Smooth muscle cell (in vitro differentiated cells): ENCODE measurements at regions not wholly inside any gene's neighbourhood (a gene's known extent, or its start where the extent isn't known, plus 50 kb on each side); places are given as distances from the start of the nearest gene placed in this dataset.
A peak's percentile ranks its signal among the peaks of the same experiment; 100 is the strongest.

Source experiments
- DNase-seq: peaks from one replicate; lab custom pipeline; 2025; ENCODE audit not compliant: unreplicated experiment; lab: John Stamatoyannopoulos, UW
- H2AFZ ChIP-seq: fragments of 200-600 bp; sonication (generic); 2 replicates; pipeline ENCODE4 v1.6.0; 2016; ENCODE audit warnings: antibody characterized with exemption, low read depth, mild to moderate bottlenecking
- H3F3A ChIP-seq: fragments of 200-600 bp; sonication (generic); 2 replicates; pipeline ENCODE4 v1.6.0; 2017; ENCODE audit warnings: antibody characterized with exemption, low read depth
- H3K27ac ChIP-seq: fragments of 200-600 bp; sonication (generic); 2 replicates; pipeline ENCODE4 v1.5.1; 2016; ENCODE audit warnings: low read depth, mild to moderate bottlenecking
- H3K27me3 ChIP-seq: fragments of 200-600 bp; sonication (generic); 2 replicates; pipeline ENCODE4 v1.6.1; 2016; ENCODE audit warnings: low read depth, mild to moderate bottlenecking
- H3K36me3 ChIP-seq: fragments of 200-600 bp; sonication (generic); 2 replicates; pipeline ENCODE4 v1.5.1; 2016; ENCODE audit warnings: low read depth
- H3K4me1 ChIP-seq: fragments of 200-600 bp; sonication (generic); 2 replicates; pipeline ENCODE4 v1.5.1; 2016; ENCODE audit warnings: low read depth
- H3K4me2 ChIP-seq: fragments of 200-600 bp; sonication (generic); 2 replicates; pipeline ENCODE4 v1.6.0; 2016; ENCODE audit warnings: mild to moderate bottlenecking
- H3K4me3 ChIP-seq: fragments of 200-600 bp; sonication (generic); 2 replicates; pipeline ENCODE4 v1.5.1; 2016; ENCODE audit warnings: mild to moderate bottlenecking
- H3K79me2 ChIP-seq: fragments of 200-600 bp; sonication (generic); 2 replicates; pipeline ENCODE4 v1.6.0; 2016; ENCODE audit warnings: low read depth, mild to moderate bottlenecking
- H3K9ac ChIP-seq: fragments of 200-600 bp; sonication (generic); 2 replicates; pipeline ENCODE4 v1.6.0; 2016; ENCODE audit warnings: low read depth
- H3K9me3 ChIP-seq: fragments of 200-600 bp; sonication (generic); replicated peaks from 2 replicates; pipeline ENCODE4 v1.5.1; 2016; ENCODE audit warnings: low read depth
- H4K20me1 ChIP-seq: fragments of 200-600 bp; sonication (generic); 2 replicates; pipeline ENCODE4 v1.6.0; 2016; ENCODE audit warnings: low read depth
- CTCF ChIP-seq: fragments of 200-600 bp; sonication (generic); IDR thresholded peaks from 2 replicates; pipeline ENCODE4 v1.5.1; 2017; ENCODE audit warnings: borderline replicate concordance, mild to moderate bottlenecking, antibody characterized with exemption; ENCODE audit not compliant: insufficient read depth, poor library complexity, severe bottlenecking
- WGBS: methylation state at CpG from one replicate; pipeline ENCODE4 v1.1.7; 2016; ENCODE audit warnings: low lambda C conversion rate; 5-methylcytosine and 5-hydroxymethylcytosine counted together

GRCh38 chr2:39852831-39853230, 73.8 kb upstream of the THUMPD2 start:
- Histone ChIP-seq H3F3A (peaks cover 15% of the 10 kb centered on the region), H3K27ac (peak overlapping the region; percentile 52), H4K20me1 (no peaks in the 10 kb centered on the region), H3K79me2 (no peaks in the 10 kb centered on the region), H3K4me2 (no peak overlapping the region), H3K36me3 (no peaks in the 10 kb centered on the region), H3K9ac (no peak overlapping the region), H3K4me1 (peaks cover 20% of the 10 kb centered on the region), H3K4me3 (no peak overlapping the region), H3K9me3 (no peaks in the 10 kb centered on the region), H2AFZ (no peak overlapping the region), H3K27me3 (no peaks in the 10 kb centered on the region)
- no peak for TF ChIP-seq CTCF
- 82% methylated on average over 1 of the region's 1 CpG for WGBS
- DNase-seq = no peak

- Histone ChIP-seq H4K20me1 (no peaks in the 10 kb centered on the region), H3K79me2 (no peaks in the 10 kb centered on the region), H3F3A (peaks cover 15% of the 10 kb centered on the region), H3K27ac (peak overlapping the region; percentile 52), H3K4me1 (peaks cover 20% of the 10 kb centered on the region), H3K9me3 (no peaks in the 10 kb centered on the region), H3K36me3 (no peaks in the 10 kb centered on the region), H3K4me2 (peak overlapping the region; percentile 83), H3K9ac (no peak overlapping the region), H2AFZ (peak overlapping the region; percentile 33), H3K4me3 (peak overlapping the region; percentile 14), H3K27me3 (no peaks in the 10 kb centered on the region)
- 3% methylated on average over 3 of the region's 3 CpGs for WGBS
- no peak for DNase-seq
- TF ChIP-seq CTCF = no peak
Measured at GRCh38 chr2:39851651-39852110, 72.6 kb upstream of the THUMPD2 start.

- Histone ChIP-seq H3K27ac (peak overlapping the region; percentile 52), H3K9me3 (no peaks in the 10 kb centered on the region), H3K4me2 (peak overlapping the region; percentile 83), H3K79me2 (no peaks in the 10 kb centered on the region), H3F3A (peaks cover 15% of the 10 kb centered on the region), H2AFZ (peak overlapping the region; percentile 33), H3K27me3 (no peaks in the 10 kb centered on the region), H3K36me3 (no peaks in the 10 kb centered on the region), H3K9ac (no peak overlapping the region), H4K20me1 (no peaks in the 10 kb centered on the region), H3K4me1 (peaks cover 20% of the 10 kb centered on the region), H3K4me3 (peak overlapping the region; percentile 14)
- no peak for TF ChIP-seq CTCF
- WGBS = 53% methylated on average over 8 of the region's 8 CpGs
- no peak for DNase-seq
Measured at GRCh38 chr2:39851251-39851650, 72.2 kb upstream of the THUMPD2 start.

GRCh38 chr2:39849982-39850526, 71.0 kb upstream of the THUMPD2 start:
- Histone ChIP-seq H3K79me2 (no peaks in the 10 kb centered on the region), H2AFZ (no peak overlapping the region), H3K9me3 (no peaks in the 10 kb centered on the region), H3F3A (peaks cover 15% of the 10 kb centered on the region), H3K27ac (no peak overlapping the region), H3K4me3 (no peak overlapping the region), H3K36me3 (no peaks in the 10 kb centered on the region), H3K27me3 (no peaks in the 10 kb centered on the region), H3K9ac (no peak overlapping the region), H3K4me1 (peaks cover 20% of the 10 kb centered on the region), H3K4me2 (no peak overlapping the region), H4K20me1 (no peaks in the 10 kb centered on the region)
- no peak for TF ChIP-seq CTCF
- DNase-seq = no peak
- WGBS = 90% methylated on average over 4 of the region's 4 CpGs
